GM12878 (cell line): ENCODE measurements at regions not wholly inside any gene's neighbourhood (a gene's known extent, or its start where the extent isn't known, plus 50 kb on each side); places are given as distances from the start of the nearest gene placed in this dataset.

Source experiments
- ATAC-seq: fragments of 200-7000 bp; cut with Tn5 transposase; 3 replicates; pipeline ENCODE4 v1.9.1; 2020; ENCODE audit warnings: mild to moderate bottlenecking, moderate library complexity
- BruUV-seq: library from RNA; stranded (reverse); fragments of 400-500 nt; replicated peaks from 2 replicates; lab custom pipeline; 2021; lab: Mats Ljungman, UMichigan
- CTCF ChIA-PET: fragments of 300-600 bp; sonication (Branson Sonifier 250); formaldehyde crosslinking; extraction: SDS; loops from one replicate; lab custom pipeline; 2021; ENCODE audit warnings: inconsistent platforms; lab: Yijun Ruan, JAX
- POLR2A ChIA-PET: fragments of 350-600 bp; formaldehyde crosslinking; extraction: SDS; loops from one replicate; lab custom pipeline; 2021; ENCODE audit warnings: inconsistent platforms; lab: Charles Lee
- RAD21 ChIA-PET: fragments of 300-600 bp; sonication (Branson Sonifier 250); formaldehyde crosslinking; loops from one replicate; lab custom pipeline; 2023; ENCODE audit warnings: antibody characterized with exemption; ENCODE audit not compliant: unreplicated experiment; lab: Charles Lee
- SMC1A ChIA-PET: fragments of 300-600 bp; sonication (Branson Sonifier 250); formaldehyde crosslinking; loops from one replicate; lab custom pipeline; 2023; ENCODE audit not compliant: unreplicated experiment, uncharacterized antibody; lab: Charles Lee
- DNase-seq: peaks from one replicate; pipeline ENCODE4 v3.0.0-alpha.2; 2011; ENCODE audit warnings: low read depth, low spot score
- FAIRE-seq: peaks from 3 replicates; lab custom pipeline; 2011; peaks lifted over from hg19 to GRCh38; lab: Jason Lieb, UNC
- H2AFZ ChIP-seq: 2 replicates; pipeline ENCODE4 v1.6.0; 2011; ENCODE audit warnings: low read depth, low read length, control low read depth; ENCODE audit not compliant: control insufficient read depth
- H3K27ac ChIP-seq: 2 replicates; pipeline ENCODE4 v1.5.1; 2011; ENCODE audit warnings: control low read depth; ENCODE audit not compliant: control insufficient read depth, insufficient read depth
- H3K27me3 ChIP-seq, 2 experiments: replicated peaks in 1 of 2; 2 replicates each; pipeline versions ENCODE4 v1.6.0 to v1.6.1; 2011; ENCODE audit warnings: low read length in 1 of 2; ENCODE audit not compliant: control insufficient read depth in 2 of 2, insufficient read depth in 2 of 2
- H3K36me3 ChIP-seq, 2 experiments: 2 replicates each; pipeline ENCODE4 v1.5.1; 2011; ENCODE audit warnings: low read length in 1 of 2; ENCODE audit not compliant: control insufficient read depth in 2 of 2, insufficient read depth in 2 of 2
- H3K4me1 ChIP-seq: 2 replicates; pipeline ENCODE4 v1.6.1; 2011; ENCODE audit warnings: mild to moderate bottlenecking, low read length, moderate library complexity, mixed read lengths; ENCODE audit not compliant: control insufficient read depth, insufficient read depth
- H3K4me2 ChIP-seq: 2 replicates; pipeline ENCODE4 v1.6.0; 2011; ENCODE audit warnings: control low read depth; ENCODE audit not compliant: control insufficient read depth, insufficient read depth
- H3K4me3 ChIP-seq: fragments of 200-600 bp; sonication (generic); 2 replicates; pipeline ENCODE4 v1.5.1; 2016
- H3K79me2 ChIP-seq: 2 replicates; pipeline ENCODE4 v1.6.0; 2011; ENCODE audit warnings: low read length; ENCODE audit not compliant: control insufficient read depth, insufficient read depth
- H3K9ac ChIP-seq: 2 replicates; pipeline ENCODE4 v1.8.0; 2011; ENCODE audit warnings: low read length, control low read depth, mixed read lengths; ENCODE audit not compliant: control insufficient read depth, insufficient read depth
- H3K9me3 ChIP-seq: replicated peaks from 3 replicates; pipeline ENCODE4 v1.5.1; 2011; ENCODE audit warnings: mild to moderate bottlenecking, low read length; ENCODE audit not compliant: control insufficient read depth, insufficient read depth
- H4K20me1 ChIP-seq: 2 replicates; pipeline ENCODE4 v1.6.0; 2011; ENCODE audit not compliant: control insufficient read depth, insufficient read depth
- CHD4 ChIP-seq: fragments of 200-600 bp; sonication (generic); IDR thresholded peaks from 2 replicates; pipeline ENCODE4 v1.6.1; 2016; ENCODE audit warnings: mild to moderate bottlenecking
- E2F8 ChIP-seq: fragments of 450-650 bp; IDR thresholded peaks from 2 replicates; pipeline ENCODE4 v1.6.1; 2018; ENCODE audit warnings: mild to moderate bottlenecking, low read depth, moderate library complexity; ENCODE audit not compliant: partially characterized antibody
- IRF4 ChIP-seq: IDR thresholded peaks from 2 replicates; pipeline ENCODE4 v1.6.1; 2011; ENCODE audit warnings: low read depth, low read length
- KAT2A ChIP-seq: conservative IDR thresholded peaks from 2 replicates; pipeline ENCODE4 v1.6.1; 2011; ENCODE audit warnings: low read depth, low read length; ENCODE audit not compliant: control insufficient read depth
- RB1 ChIP-seq: fragments of 450-650 bp; formaldehyde crosslinking; IDR thresholded peaks from 2 replicates; pipeline ENCODE4 v1.6.1; 2017; ENCODE audit warnings: mild to moderate bottlenecking, borderline replicate concordance
- RUNX3 ChIP-seq: IDR thresholded peaks from 2 replicates; pipeline ENCODE4 v1.6.1; 2012; ENCODE audit warnings: low read length, inconsistent platforms
- SP1 ChIP-seq: IDR thresholded peaks from one replicate; pipeline ENCODE4 v1.6.1; 2011; ENCODE audit warnings: low read depth, low read length
- WRNIP1 ChIP-seq: IDR thresholded peaks from 2 replicates; pipeline ENCODE4 v1.6.1; 2011; ENCODE audit warnings: low read depth, low read length, improper control_type of control experiment, borderline replicate concordance
- YY1 ChIP-seq: IDR thresholded peaks from 2 replicates; pipeline ENCODE4 v1.6.1; 2011; ENCODE audit warnings: low read depth, mild to moderate bottlenecking, low read length
- WGBS: methylation state at CpG from one replicate; pipeline ENCODE4 v1.1.6; 2016; ENCODE audit warnings: low lambda C conversion rate; ENCODE audit not compliant: insufficient replicate concordance, insufficient coverage; ENCODE audit errors: missing lambda C conversion rate; 5-methylcytosine and 5-hydroxymethylcytosine counted together
- in situ Hi-C: fragments of 300-500 bp; cut with MboI; formaldehyde crosslinking; loops from 9 replicates; pipeline ENCODE4 v1.14.3; 2018; ENCODE audit warnings: mixed read lengths
- intact Hi-C: fragments of 100-400 bp; cut with micrococcal nuclease; formaldehyde crosslinking; loops from one replicate; pipeline ENCODE4 v1.14.2; 2022; ENCODE audit not compliant: unreplicated experiment
- TF ChIP-seq, protein P1 (sequence below): fragments of 450-650 bp; IDR thresholded peaks from 2 replicates; pipeline ENCODE4 v1.6.1; 2017; ENCODE audit warnings: mild to moderate bottlenecking, low read depth, inconsistent platforms; ENCODE audit not compliant: poor library complexity, severe bottlenecking

DNA sequence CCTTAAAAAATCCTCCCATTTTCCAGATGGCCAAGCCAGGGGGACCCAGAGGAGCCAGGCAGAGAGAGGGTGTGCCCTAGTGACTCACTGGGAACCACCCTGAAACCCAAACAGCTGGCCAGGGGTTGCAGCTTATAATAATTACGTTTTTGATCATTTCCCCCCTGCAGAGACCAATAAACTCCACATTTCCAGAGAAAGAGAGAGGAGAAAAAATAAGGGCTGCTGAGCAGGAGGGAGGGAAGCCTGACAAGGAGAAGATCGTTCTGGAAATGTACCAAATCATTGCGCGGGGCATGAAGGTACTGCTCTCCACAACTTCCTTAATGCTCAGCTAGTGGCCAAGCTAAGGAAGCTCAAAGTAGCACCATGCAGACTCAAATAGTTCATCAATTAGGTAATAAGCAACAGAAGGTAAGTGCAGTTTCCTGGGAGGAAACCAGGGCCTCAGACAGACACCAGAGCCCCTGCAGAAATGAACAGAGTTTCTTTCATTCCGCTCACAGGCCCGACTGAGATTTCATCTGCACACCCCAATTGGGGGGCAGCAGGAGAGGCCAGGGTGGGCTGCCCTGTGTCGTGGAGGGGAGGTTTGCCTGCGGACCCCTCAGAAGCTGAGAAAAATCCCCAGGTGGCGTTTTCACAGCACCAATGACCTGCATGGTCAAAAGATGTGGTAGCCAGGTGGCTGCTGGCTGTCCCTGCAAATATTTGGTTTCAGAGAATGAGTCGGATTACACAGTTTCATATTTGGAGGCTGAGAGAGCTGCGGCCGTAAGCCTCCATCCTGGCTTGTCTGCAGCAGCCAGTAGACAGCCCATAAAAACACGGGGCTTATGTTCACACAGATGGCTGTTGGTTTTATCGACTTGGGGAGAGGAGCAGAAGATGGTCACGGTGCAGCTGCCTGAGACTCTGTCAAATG lies 153.2 kb upstream of the LYZL2 start (continued):
- TF ChIP-seq, protein P1, sequence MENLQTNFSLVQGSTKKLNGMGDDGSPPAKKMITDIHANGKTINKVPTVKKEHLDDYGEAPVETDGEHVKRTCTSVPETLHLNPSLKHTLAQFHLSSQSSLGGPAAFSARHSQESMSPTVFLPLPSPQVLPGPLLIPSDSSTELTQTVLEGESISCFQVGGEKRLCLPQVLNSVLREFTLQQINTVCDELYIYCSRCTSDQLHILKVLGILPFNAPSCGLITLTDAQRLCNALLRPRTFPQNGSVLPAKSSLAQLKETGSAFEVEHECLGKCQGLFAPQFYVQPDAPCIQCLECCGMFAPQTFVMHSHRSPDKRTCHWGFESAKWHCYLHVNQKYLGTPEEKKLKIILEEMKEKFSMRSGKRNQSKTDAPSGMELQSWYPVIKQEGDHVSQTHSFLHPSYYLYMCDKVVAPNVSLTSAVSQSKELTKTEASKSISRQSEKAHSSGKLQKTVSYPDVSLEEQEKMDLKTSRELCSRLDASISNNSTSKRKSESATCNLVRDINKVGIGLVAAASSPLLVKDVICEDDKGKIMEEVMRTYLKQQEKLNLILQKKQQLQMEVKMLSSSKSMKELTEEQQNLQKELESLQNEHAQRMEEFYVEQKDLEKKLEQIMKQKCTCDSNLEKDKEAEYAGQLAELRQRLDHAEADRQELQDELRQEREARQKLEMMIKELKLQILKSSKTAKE, result no peak
- peak; percentile 62 for TF ChIP-seq RUNX3

- peak overlapping the region; percentile 3; the same call in 1 of the 2 replicates for H3K9ac ChIP-seq
- H3K79me2 ChIP-seq, result no peaks in the 10 kb centered on the region
- TF ChIP-seq WRNIP1 (no peak), RB1 (no peak), YY1 (no peak), E2F8 (no peak), CHD4 (no peak), SP1 (no peak), IRF4 (no peak), KAT2A (no peak)
- no peak overlapping the region for H3K4me3 ChIP-seq
- H3K27ac ChIP-seq, result peak overlapping the region; percentile 53
- no peaks in the 10 kb centered on the region for H3K27me3 ChIP-seq
- no peak overlapping the region for H3K4me2 ChIP-seq
- no peaks in the 10 kb centered on the region for H3K9me3 ChIP-seq
- RAD21 ChIA-PET, result interaction anchor here (0.8 to 3.7 kb wide), 11 partner anchors 28 to 1027 kb away, joined by 3 to 35 read pairs (median 7); no protein-coding TSS in a partner anchor
- CTCF ChIA-PET, result interaction anchor here (0.9 to 4.7 kb wide), 13 partner anchors 12 to 987 kb away, joined by 3 to 24 read pairs (median 4); no protein-coding TSS in a partner anchor
- POLR2A ChIA-PET, result interaction anchor here (1.3 kb wide), 1 partner anchor 45 kb away, joined by 5 read pairs; no protein-coding TSS in a partner anchor
- H4K20me1 ChIP-seq, result no peaks in the 10 kb centered on the region
- SMC1A ChIA-PET, result interaction anchor here (0.6 to 3.8 kb wide), 11 partner anchors 9 to 1027 kb away, joined by 3 to 24 read pairs (median 6); partner anchors contain the start of gene ZNF438
- 62% methylated on average over 7 of the region's 7 CpGs for WGBS
- FAIRE-seq (no peak), DNase-seq (no peak), ATAC-seq (no peak)
- H3K36me3 ChIP-seq, result no peaks in the 10 kb centered on the region
- intact Hi-C loops, result loop anchor here (2.0 to 10.0 kb wide), 6 partner anchors 43 to 603 kb away; partner anchors contain the start of gene ZNF438
- in situ Hi-C loops, result no loop called here
- peaks cover 15% of the 10 kb centered on the region for H3K4me1 ChIP-seq
- H2AFZ ChIP-seq, result no peak overlapping the region
- BruUV-seq, result no TSS peak
Measured at GRCh38 chr10:30782157-30782536, 152.6 kb upstream of the LYZL2 start.
